BE2C (cell line): ENCODE measurements at regions not wholly inside any gene's neighbourhood (a gene's known extent, or its start where the extent isn't known, plus 50 kb on each side); places are given as distances from the start of the nearest gene placed in this dataset.

ENCODE experiments used
- DNase-seq: peaks from one replicate; pipeline ENCODE4 v3.0.0-alpha.2; 2020
- H3K27me3 ChIP-seq: fragments of 250-450 bp; sonication (Bioruptor Pico); 2 replicates; pipeline ENCODE4 v1.5.1; 2020; ENCODE audit warnings: mild to moderate bottlenecking
- H3K36me3 ChIP-seq: fragments of 250-450 bp; sonication (Bioruptor Pico); 2 replicates; pipeline ENCODE4 v1.5.1; 2020; ENCODE audit warnings: mild to moderate bottlenecking
- H3K4me1 ChIP-seq: fragments of 250-450 bp; sonication (Bioruptor Pico); 2 replicates; pipeline ENCODE4 v1.5.1; 2020
- H3K4me3 ChIP-seq: 2 replicates; pipeline ENCODE4 v1.5.1; 2011; ENCODE audit warnings: low read depth, low read length
- H3K9me3 ChIP-seq: fragments of 250-450 bp; sonication (Bioruptor Pico); 2 replicates; pipeline ENCODE4 v1.5.1; 2020
- CTCF ChIP-seq: IDR thresholded peaks from 2 replicates; pipeline ENCODE4 v1.5.1; 2012; ENCODE audit warnings: mild to moderate bottlenecking, low read depth, low read length

GRCh38 chr12:86729739-86730138 is 473.5 kb upstream of the MGAT4C start:
- Histone ChIP-seq H3K4me1 (no peaks in the 10 kb centered on the region), H3K4me3 (no peak overlapping the region), H3K27me3 (no peaks in the 10 kb centered on the region), H3K9me3 (no peaks in the 10 kb centered on the region), H3K36me3 (no peaks in the 10 kb centered on the region)
- no peak for TF ChIP-seq CTCF
- no peak for DNase-seq

GRCh38 chr12:86727160-86727559 is 471.0 kb upstream of the MGAT4C start:
- Histone ChIP-seq H3K36me3 (no peaks in the 10 kb centered on the region), H3K4me1 (no peaks in the 10 kb centered on the region; the same call in 1 of the 2 replicates), H3K9me3 (no peaks in the 10 kb centered on the region), H3K4me3 (no peak overlapping the region), H3K27me3 (no peaks in the 10 kb centered on the region)
- TF ChIP-seq CTCF, result no peak
- no peak for DNase-seq

GRCh38 chr12:86724716-86725115 is 468.5 kb upstream of the MGAT4C start:
- Histone ChIP-seq H3K36me3 (no peaks in the 10 kb centered on the region), H3K4me1 (no peaks in the 10 kb centered on the region; the same call in 1 of the 2 replicates), H3K27me3 (no peaks in the 10 kb centered on the region), H3K4me3 (no peak overlapping the region), H3K9me3 (no peaks in the 10 kb centered on the region)
- no peak for DNase-seq
- TF ChIP-seq CTCF, result no peak

- Histone ChIP-seq H3K36me3 (no peaks in the 10 kb centered on the region), H3K9me3 (no peaks in the 10 kb centered on the region), H3K4me3 (no peak overlapping the region), H3K27me3 (no peaks in the 10 kb centered on the region), H3K4me1 (no peaks in the 10 kb centered on the region; the same call in 1 of the 2 replicates)
- peak; percentile 12 for DNase-seq
- TF ChIP-seq CTCF, result no peak
Measured at GRCh38 chr12:86723326-86723725, 467.1 kb upstream of the MGAT4C start.

- Histone ChIP-seq H3K4me1 (no peaks in the 10 kb centered on the region; the same call in 1 of the 2 replicates), H3K36me3 (no peaks in the 10 kb centered on the region), H3K27me3 (no peaks in the 10 kb centered on the region), H3K9me3 (no peaks in the 10 kb centered on the region), H3K4me3 (no peak overlapping the region)
- DNase-seq, result no peak
- TF ChIP-seq CTCF, result no peak
Measured at GRCh38 chr12:86721713-86722397, 465.7 kb upstream of the MGAT4C start.

- no peaks in the 10 kb centered on the region; the same call in 1 of the 2 replicates for H3K4me1 ChIP-seq
- no peaks in the 10 kb centered on the region for H3K36me3 ChIP-seq
- H3K4me3 ChIP-seq, result no peak overlapping the region
- no peaks in the 10 kb centered on the region for H3K9me3 ChIP-seq
- no peak for TF ChIP-seq CTCF
- H3K27me3 ChIP-seq, result no peaks in the 10 kb centered on the region
- DNase-seq, result no peak
Measured at GRCh38 chr12:86719381-86719780, 463.2 kb upstream of the MGAT4C start.
